H1 (cell line): ENCODE measurements at regions not wholly inside any gene's neighbourhood (a gene's known extent, or its start where the extent isn't known, plus 50 kb on each side); places are given as distances from the start of the nearest gene placed in this dataset.

ENCODE experiments used
- CTCF ChIA-PET: fragments of 300-600 bp; sonication (Branson Sonifier 250); formaldehyde crosslinking; loops from one replicate; lab custom pipeline; 2021; ENCODE audit not compliant: partially characterized antibody; lab: Charles Lee
- POLR2A ChIA-PET: fragments of 300-600 bp; sonication (Branson Sonifier 250); formaldehyde crosslinking; loops from one replicate; lab custom pipeline; 2021; ENCODE audit warnings: inconsistent platforms; ENCODE audit not compliant: partially characterized antibody; lab: Charles Lee
- DNase-seq, 2 experiments: peaks; one replicate each; pipeline versions ENCODE4 v3.0.0 to v3.0.0-alpha.2; 2010 to 2022; ENCODE audit warnings: low spot score in 2 of 2, low read depth in 1 of 2, mixed read lengths in 1 of 2
- FAIRE-seq: peaks from 2 replicates; lab custom pipeline; 2011; peaks lifted over from hg19 to GRCh38; lab: Jason Lieb, UNC
- H2AFZ ChIP-seq: 2 replicates; pipeline ENCODE4 v1.8.1; 2012; ENCODE audit warnings: low read length, inconsistent platforms
- H2AK5ac ChIP-seq: 2 replicates; pipeline ENCODE4 v1.6.1; 2013; ENCODE audit warnings: low read depth, low read length
- H2BK120ac ChIP-seq: replicated peaks from 2 replicates; pipeline ENCODE3; 2013; ENCODE audit warnings: low read depth, low read length, inconsistent platforms
- H2BK12ac ChIP-seq: 2 replicates; pipeline ENCODE4 v1.6.1; 2013; ENCODE audit warnings: low read depth, low read length
- H2BK15ac ChIP-seq: 2 replicates; pipeline ENCODE4 v1.6.1; 2013; ENCODE audit warnings: low read length
- H2BK20ac ChIP-seq: 2 replicates; pipeline ENCODE4 v1.6.1; 2013; ENCODE audit warnings: low read length
- H2BK5ac ChIP-seq: 2 replicates; pipeline ENCODE4 v1.6.1; 2013; ENCODE audit warnings: low read depth, low read length
- H3K14ac ChIP-seq: 2 replicates; pipeline ENCODE4 v1.6.1; 2013; ENCODE audit warnings: inconsistent platforms; ENCODE audit not compliant: insufficient read length
- H3K18ac ChIP-seq: 2 replicates; pipeline ENCODE4 v1.6.1; 2013; ENCODE audit warnings: low read length; ENCODE audit errors: extremely low read depth
- H3K23ac ChIP-seq: 2 replicates; pipeline ENCODE4 v1.6.1; 2013; ENCODE audit warnings: inconsistent platforms; ENCODE audit not compliant: insufficient read length
- H3K23me2 ChIP-seq: 2 replicates; pipeline ENCODE4 v1.6.1; 2013; ENCODE audit warnings: low read depth, low read length
- H3K27ac ChIP-seq: 2 replicates; pipeline ENCODE4 v1.6.1; 2011; ENCODE audit warnings: low read depth, low read length, inconsistent platforms
- H3K27me3 ChIP-seq, 4 experiments: replicated peaks in 1 of 4; 1 replicate in 1 of 4; 2 replicates in 3 of 4; pipeline versions ENCODE4 v1.6.1 to v1.8.1; 2011 to 2013; ENCODE audit warnings: low read length in 3 of 4, mild to moderate bottlenecking in 3 of 4, inconsistent platforms in 2 of 4, mixed read lengths in 2 of 4, moderate library complexity in 1 of 4; ENCODE audit not compliant: control insufficient read depth in 3 of 4, insufficient read depth in 3 of 4; ENCODE audit errors: extremely low read depth in 1 of 4
- H3K36me3 ChIP-seq, 4 experiments: 2 replicates each; pipeline versions ENCODE4 v1.6.1 to v1.8.1; 2011 to 2013; ENCODE audit warnings: mild to moderate bottlenecking in 4 of 4, low read length in 3 of 4, moderate library complexity in 2 of 4, control low read depth in 1 of 4, inconsistent platforms in 1 of 4; ENCODE audit not compliant: insufficient read depth in 4 of 4, control insufficient read depth in 2 of 4
- H3K4ac ChIP-seq: replicated peaks from 2 replicates; pipeline ENCODE3; 2013; ENCODE audit warnings: low read length, low read depth, mixed read lengths, inconsistent platforms; ENCODE audit not compliant: insufficient read length
- H3K4me1 ChIP-seq, 4 experiments: replicated peaks in 1 of 4; 1 replicate in 1 of 4; 2 replicates in 3 of 4; pipeline versions ENCODE4 v1.6.1 to v1.8.1; 2011 to 2013; ENCODE audit warnings: low read length in 3 of 4, inconsistent platforms in 2 of 4, mixed read lengths in 1 of 4; ENCODE audit not compliant: insufficient read depth in 4 of 4, control insufficient read depth in 3 of 4
- H3K4me2 ChIP-seq, 2 experiments: 2 replicates each; pipeline versions ENCODE4 v1.6.1 to v1.8.1; 2011 to 2013; ENCODE audit warnings: low read depth in 2 of 2, low read length in 2 of 2, control low read depth in 1 of 2, inconsistent platforms in 1 of 2, mild to moderate bottlenecking in 1 of 2; ENCODE audit not compliant: insufficient read depth in 1 of 2
- H3K4me3 ChIP-seq, 4 experiments: fragments of 200-600, 300-600 bp in 1 of 4; sonication (generic), shearing (Covaris generic), sonication (Bioruptor Twin) in 1 of 4; 2 replicates each; pipeline versions ENCODE4 v1.5.1 to v1.8.1; 2011 to 2016; ENCODE audit warnings: low read length in 4 of 4, low read depth in 3 of 4, control low read depth in 2 of 4, inconsistent platforms in 2 of 4, mild to moderate bottlenecking in 2 of 4, mixed read lengths in 1 of 4, moderate library complexity in 1 of 4; ENCODE audit not compliant: insufficient read depth in 2 of 4; ENCODE audit errors: extremely low read depth in 1 of 4
- H3K56ac ChIP-seq: replicated peaks from 2 replicates; pipeline ENCODE3; 2013; ENCODE audit warnings: low read depth, mild to moderate bottlenecking, mixed read lengths, low read length, inconsistent platforms; ENCODE audit not compliant: insufficient read length
- H3K79me1 ChIP-seq: 2 replicates; pipeline ENCODE4 v1.6.1; 2013; ENCODE audit warnings: low read depth, low read length, control low read depth
- H3K79me2 ChIP-seq, 2 experiments: 2 replicates each; pipeline versions ENCODE4 v1.6.1 to v1.8.1; 2012 to 2013; ENCODE audit warnings: low read length in 2 of 2, mild to moderate bottlenecking in 2 of 2, inconsistent platforms in 1 of 2; ENCODE audit not compliant: insufficient read depth in 2 of 2, control insufficient read depth in 1 of 2
- H3K9ac ChIP-seq, 4 experiments: replicated peaks in 1 of 4; 1 replicate in 1 of 4; 2 replicates in 3 of 4; pipeline versions ENCODE4 v1.6.1 to v1.8.1; 2011 to 2013; ENCODE audit warnings: low read depth in 3 of 4, low read length in 3 of 4, control low read depth in 2 of 4, mild to moderate bottlenecking in 2 of 4, moderate library complexity in 2 of 4, inconsistent platforms in 1 of 4; ENCODE audit errors: extremely low read depth in 1 of 4
- H3K9me3 ChIP-seq, 2 experiments: 2 replicates each; pipeline versions ENCODE4 v1.6.1 to v1.8.1; 2012 to 2013; ENCODE audit warnings: mild to moderate bottlenecking in 2 of 2, moderate library complexity in 2 of 2, control low read depth in 1 of 2, inconsistent platforms in 1 of 2, low read depth in 1 of 2, low read length in 1 of 2, mixed read lengths in 1 of 2; ENCODE audit not compliant: insufficient read depth in 2 of 2
- H4K20me1 ChIP-seq, 2 experiments: replicated peaks in 1 of 2; 2 replicates each; pipeline versions ENCODE3 to v1.8.1; 2011 to 2013; ENCODE audit warnings: inconsistent platforms in 2 of 2, low read length in 2 of 2, mild to moderate bottlenecking in 1 of 2; ENCODE audit not compliant: insufficient read depth in 2 of 2, control insufficient read depth in 1 of 2
- H4K5ac ChIP-seq: 2 replicates; pipeline ENCODE4 v1.6.1; 2013; ENCODE audit warnings: low read length, low read depth, mixed read lengths, inconsistent platforms; ENCODE audit not compliant: insufficient read length
- H4K8ac ChIP-seq: 2 replicates; pipeline ENCODE4 v1.8.0; 2013; ENCODE audit warnings: mild to moderate bottlenecking, moderate library complexity, low read length, inconsistent platforms; ENCODE audit not compliant: insufficient read depth; ENCODE audit errors: extremely low read depth
- H4K91ac ChIP-seq: replicated peaks from 2 replicates; pipeline ENCODE3; 2013; ENCODE audit warnings: low read length, mixed read lengths, inconsistent platforms; ENCODE audit not compliant: insufficient read length
- CHD1 ChIP-seq: IDR thresholded peaks from 2 replicates; pipeline ENCODE4 v1.6.1; 2012; ENCODE audit warnings: low read depth, low read length, improper control_type of control experiment
- E2F6 ChIP-seq: IDR thresholded peaks from 2 replicates; pipeline ENCODE4 v1.6.1; 2012; ENCODE audit warnings: inconsistent platforms
- GTF2F1 ChIP-seq: IDR thresholded peaks from 2 replicates; pipeline ENCODE4 v1.6.1; 2012; ENCODE audit warnings: low read depth, low read length, improper control_type of control experiment, borderline replicate concordance
- NRF1 ChIP-seq: IDR thresholded peaks from 2 replicates; pipeline ENCODE4 v1.6.1; 2011; ENCODE audit warnings: mild to moderate bottlenecking, low read depth, low read length, improper control_type of control experiment
- PHF8 ChIP-seq: fragments of 200-600 bp; sonication (generic); conservative IDR thresholded peaks from 2 replicates; pipeline ENCODE4 v1.7.1; 2012; ENCODE audit warnings: low read depth, mild to moderate bottlenecking, inconsistent platforms, low read length, moderate library complexity
- RAD21 ChIP-seq, 2 experiments: IDR thresholded peaks in 1 of 2; conservative IDR thresholded peaks in 1 of 2; 2 replicates each; pipeline ENCODE4 v1.6.1; 2011; ENCODE audit warnings: low read depth in 2 of 2, low read length in 2 of 2, improper control_type of control experiment in 1 of 2, inconsistent platforms in 1 of 2, mild to moderate bottlenecking in 1 of 2, moderate library complexity in 1 of 2
- RNF2 ChIP-seq: fragments of 200-900, 300-1000 bp; sonication (generic); IDR thresholded peaks from 2 replicates; pipeline ENCODE4 v1.7.1; 2016; ENCODE audit warnings: borderline replicate concordance, low read depth, mild to moderate bottlenecking, antibody characterized with exemption, low read length; ENCODE audit not compliant: poor library complexity, severe bottlenecking; ENCODE audit errors: missing control alignments
- RXRA ChIP-seq: IDR thresholded peaks from 2 replicates; pipeline ENCODE4 v1.6.1; 2011; ENCODE audit warnings: low read depth, mild to moderate bottlenecking, low read length, moderate library complexity; ENCODE audit not compliant: insufficient read depth
- SIRT6 ChIP-seq: IDR thresholded peaks from one replicate; pipeline ENCODE4 v1.7.1; 2012; ENCODE audit warnings: low read length, inconsistent platforms
- SUZ12 ChIP-seq: fragments of 200-600 bp; sonication (generic); IDR thresholded peaks from 2 replicates; pipeline ENCODE4 v1.6.1; 2012; ENCODE audit warnings: mild to moderate bottlenecking, inconsistent platforms, low read length, moderate library complexity, mixed read lengths
- TBP ChIP-seq: IDR thresholded peaks from 2 replicates; pipeline ENCODE4 v1.6.1; 2011; ENCODE audit warnings: low read depth, low read length, improper control_type of control experiment
- TCF12 ChIP-seq: IDR thresholded peaks from 2 replicates; pipeline ENCODE4 v1.6.1; 2011; ENCODE audit warnings: low read depth, mild to moderate bottlenecking, low read length
- ZNF274 ChIP-seq: IDR thresholded peaks from 2 replicates; pipeline ENCODE4 v1.7.0; 2012; ENCODE audit warnings: low read length, borderline replicate concordance; ENCODE audit errors: extremely low read depth
- WGBS, 2 experiments: shearing (Covaris generic) in 1 of 2; methylation state at CpG; one replicate each; pipeline versions ENCODE4 v1.1.6 to v1.1.7; 2013 to 2015; ENCODE audit warnings: low lambda C conversion rate in 2 of 2, mixed read lengths in 2 of 2, inconsistent platforms in 1 of 2, low coverage in 1 of 2, missing lambda C conversion rate in 1 of 2; ENCODE audit not compliant: insufficient replicate concordance in 2 of 2, insufficient coverage in 1 of 2, insufficient read length in 1 of 2; ENCODE audit errors: extremely low coverage in 1 of 2, missing lambda C conversion rate in 1 of 2; 5-methylcytosine and 5-hydroxymethylcytosine counted together

DNA sequence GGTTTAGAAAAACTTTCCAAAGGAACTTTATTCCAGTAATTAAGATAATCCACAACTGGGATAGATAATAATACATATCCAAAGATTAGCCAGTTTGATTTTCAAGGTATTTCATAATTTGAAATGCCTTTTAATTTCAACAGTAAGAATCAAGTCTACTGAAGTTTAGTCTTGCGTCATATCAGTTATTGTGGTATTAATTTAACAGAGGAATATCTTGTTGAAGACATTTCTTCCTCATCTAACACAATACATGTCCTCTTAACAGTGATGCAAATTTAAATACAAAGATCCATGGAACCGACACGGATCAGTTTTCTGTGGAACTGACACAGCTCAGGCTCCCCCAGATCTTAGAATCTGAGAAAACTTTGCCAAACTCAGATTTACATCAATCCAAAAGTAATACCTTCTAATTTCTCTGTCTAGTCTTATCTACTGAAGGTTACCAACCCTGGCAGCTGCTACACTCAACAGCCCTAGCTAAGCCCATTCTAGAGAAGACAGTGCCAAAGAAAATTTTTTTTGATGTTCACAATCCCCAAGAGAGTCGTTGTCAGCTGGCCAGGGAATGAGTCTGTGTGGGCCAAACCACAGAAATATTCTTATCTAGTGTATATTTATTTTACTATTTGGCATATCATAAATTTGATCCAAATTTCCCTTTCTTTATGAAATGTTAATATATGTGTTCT lies 365.2 kb upstream of the MEOX2 start:
- Histone ChIP-seq H3K23me2 (no peaks in the 10 kb centered on the region), H2BK20ac (no peak overlapping the region), H4K91ac (no peak overlapping the region), H3K27me3 (no peaks in the 10 kb centered on the region), H3K4ac (no peak overlapping the region), H4K5ac (no peak overlapping the region), H3K9ac (no peak overlapping the region), H3K4me3 (no peak overlapping the region), H2BK5ac (no peak overlapping the region), H2BK15ac (no peak overlapping the region), H4K20me1 (no peaks in the 10 kb centered on the region), H3K23ac (no peak overlapping the region), H3K14ac (no peak overlapping the region), H2BK120ac (no peak overlapping the region), H3K4me1 (no peaks in the 10 kb centered on the region), H3K56ac (no peak overlapping the region), H3K79me2 (no peaks in the 10 kb centered on the region), H3K9me3 (no peaks in the 10 kb centered on the region), H3K79me1 (no peaks in the 10 kb centered on the region), H2BK12ac (no peak overlapping the region), H3K27ac (no peak overlapping the region), H3K18ac (no peak overlapping the region), H3K4me2 (no peak overlapping the region), H2AFZ (no peak overlapping the region), H3K36me3 (no peaks in the 10 kb centered on the region), H4K8ac (no peak overlapping the region), H2AK5ac (no peak overlapping the region)
- CTCF ChIA-PET = no interaction called here
- POLR2A ChIA-PET = no interaction called here
- DNase-seq (no peak), FAIRE-seq (no peak)
- 81% methylated on average over 4 of the region's 4 CpGs; no CpG with 5 or more reads in 1 of the 2 experiments for WGBS, 2 experiments
- TF ChIP-seq TBP = no peak
- TF ChIP-seq ZNF274 = no peak
- TF ChIP-seq RXRA = no peak
- no peak for TF ChIP-seq RNF2
- no peak for TF ChIP-seq SUZ12
- no peak for TF ChIP-seq PHF8
- no peak for TF ChIP-seq NRF1
- TF ChIP-seq SIRT6 = no peak
- TF ChIP-seq RAD21 (IDR thresholded peaks at IDR 0.05 in 1 of 2, conservative IDR thresholded peaks at IDR 0.05 in 1 of 2; ENCODE audit: low read depth in 2 of 2, low read length in 2 of 2) = no peak
- no peak for TF ChIP-seq E2F6
- no peak for TF ChIP-seq TCF12
- no peak for TF ChIP-seq GTF2F1
- no peak for TF ChIP-seq CHD1
